ENCODE measurements at regions not wholly inside any gene's neighbourhood (a gene's known extent, or its start where the extent isn't known, plus 50 kb on each side); places are given as distances from the start of the nearest gene placed in this dataset.
"Not testable (repeated sequence)": the region's sequence is repeated elsewhere in the genome, so short reads cannot be mapped to it uniquely, and the experiment has no call there.

- in situ Hi-C loops (cut with MboI; ENCODE audit: low sequenced_read_pairs): no loop called here
These were observed 143.4 kb upstream of the PCGF5 start for GRCh38 chr10:91076991-91077548.

- in situ Hi-C loops (cut with MboI; ENCODE audit: low sequenced_read_pairs): no loop called here
These were observed 142.9 kb upstream of the PCGF5 start for GRCh38 chr10:91077549-91078071.

GRCh38 chr10:91080776-91081175 lies 139.7 kb upstream of the PCGF5 start:
- in situ Hi-C loops (cut with MboI; ENCODE audit: low sequenced_read_pairs): no loop called here

- in situ Hi-C loops (cut with MboI; ENCODE audit: low sequenced_read_pairs): no loop called here
These were observed 138.0 kb upstream of the PCGF5 start for GRCh38 chr10:91082447-91082846.

GRCh38 chr10:91088300-91089140 lies 131.9 kb upstream of the PCGF5 start:
- in situ Hi-C loops (cut with MboI; ENCODE audit: low sequenced_read_pairs): no loop called here

GRCh38 chr10:91090761-91091529 lies 129.5 kb upstream of the PCGF5 start:
- in situ Hi-C loops (cut with MboI; ENCODE audit: low sequenced_read_pairs): no loop called here

GRCh38 chr10:91091780-91092179 lies 128.7 kb upstream of the PCGF5 start:
- in situ Hi-C loops (cut with MboI; ENCODE audit: low sequenced_read_pairs): no loop called here

- in situ Hi-C loops (cut with MboI; ENCODE audit: low sequenced_read_pairs): no loop called here
These were observed 124.2 kb upstream of the PCGF5 start for GRCh38 chr10:91096274-91096673.

- in situ Hi-C loops (cut with MboI; ENCODE audit: low sequenced_read_pairs): no loop called here
These were observed 123.2 kb upstream of the PCGF5 start for GRCh38 chr10:91097313-91097712.

GRCh38 chr10:91098021-91098420 lies 122.4 kb upstream of the PCGF5 start:
- in situ Hi-C loops (cut with MboI; ENCODE audit: low sequenced_read_pairs): not testable (repeated sequence)

GRCh38 chr10:91103384-91104192 lies 116.9 kb upstream of the PCGF5 start:
- in situ Hi-C loops (cut with MboI; ENCODE audit: low sequenced_read_pairs): no loop called here

- in situ Hi-C loops (cut with MboI; ENCODE audit: low sequenced_read_pairs): no loop called here
These were observed 116.0 kb upstream of the PCGF5 start for GRCh38 chr10:91104193-91105041.

GRCh38 chr10:91105269-91105668 lies 115.2 kb upstream of the PCGF5 start:
- in situ Hi-C loops (cut with MboI; ENCODE audit: low sequenced_read_pairs): no loop called here

- in situ Hi-C loops (cut with MboI; ENCODE audit: low sequenced_read_pairs): no loop called here
These were observed 111.6 kb upstream of the PCGF5 start for GRCh38 chr10:91108820-91109219.

GRCh38 chr10:91111060-91111459 lies 109.4 kb upstream of the PCGF5 start:
- in situ Hi-C loops (cut with MboI; ENCODE audit: low sequenced_read_pairs): no loop called here

- in situ Hi-C loops (cut with MboI; ENCODE audit: low sequenced_read_pairs): no loop called here
These were observed 104.7 kb upstream of the PCGF5 start for GRCh38 chr10:91115618-91116390.

GRCh38 chr10:91117505-91117904 lies 103.0 kb upstream of the PCGF5 start:
- in situ Hi-C loops (cut with MboI; ENCODE audit: low sequenced_read_pairs): no loop called here

GRCh38 chr10:91120348-91120747 lies 100.1 kb upstream of the PCGF5 start:
- in situ Hi-C loops (cut with MboI; ENCODE audit: low sequenced_read_pairs): no loop called here

GRCh38 chr10:91123261-91123660 lies 97.2 kb upstream of the PCGF5 start:
- in situ Hi-C loops (cut with MboI; ENCODE audit: low sequenced_read_pairs): no loop called here

Measured in HL-60/S4 (cell line).